Endodermal cell (in vitro differentiated cells): ENCODE measurements at regions not wholly inside any gene's neighbourhood (a gene's known extent, or its start where the extent isn't known, plus 50 kb on each side); places are given as distances from the start of the nearest gene placed in this dataset.

ENCODE experiments used
- DNase-seq: peaks from one replicate; pipeline ENCODE4 v3.0.0-alpha.2; 2017
- H3K27ac ChIP-seq: 2 replicates; pipeline ENCODE4 v1.5.1; 2013; ENCODE audit warnings: mild to moderate bottlenecking, low read depth, low read length, moderate library complexity
- H3K27me3 ChIP-seq: 2 replicates; pipeline ENCODE4 v1.6.1; 2013; ENCODE audit warnings: mild to moderate bottlenecking, low read length, moderate library complexity; ENCODE audit not compliant: insufficient read depth, control insufficient read depth, poor library complexity, severe bottlenecking
- H3K36me3 ChIP-seq: 2 replicates; pipeline ENCODE4 v1.7.0; 2013; ENCODE audit warnings: mild to moderate bottlenecking, low read length, moderate library complexity; ENCODE audit not compliant: control insufficient read depth, insufficient read depth
- H3K4me1 ChIP-seq: one replicate; pipeline ENCODE4 v1.7.0; 2013; ENCODE audit warnings: low read length; ENCODE audit not compliant: control insufficient read depth, insufficient read depth
- H3K4me3 ChIP-seq: 2 replicates; pipeline ENCODE4 v1.5.1; 2013; ENCODE audit warnings: mild to moderate bottlenecking, low read length, moderate library complexity
- H3K9ac ChIP-seq: 2 replicates; pipeline ENCODE4 v1.6.1; 2013; ENCODE audit warnings: mild to moderate bottlenecking, low read length, moderate library complexity; ENCODE audit not compliant: poor library complexity, severe bottlenecking; ENCODE audit errors: extremely low read depth
- H3K9me3 ChIP-seq: 2 replicates; pipeline ENCODE4 v1.6.1; 2013; ENCODE audit warnings: mild to moderate bottlenecking, low read length, moderate library complexity; ENCODE audit not compliant: control insufficient read depth
- H3K27ac Mint-ChIP-seq: 2 replicates; pipeline ENCODE4 v1.8.0; 2020; ENCODE audit warnings: mixed read lengths
- H3K27me3 Mint-ChIP-seq: 2 replicates; pipeline ENCODE4 v1.8.0; 2021; ENCODE audit warnings: mild to moderate bottlenecking, mixed read lengths; ENCODE audit not compliant: insufficient read depth
- H3K36me3 Mint-ChIP-seq: 2 replicates; pipeline ENCODE4 v1.8.0; 2020; ENCODE audit warnings: low read depth, mixed read lengths
- H3K4me1 Mint-ChIP-seq: 2 replicates; pipeline ENCODE4 v1.8.0; 2020; ENCODE audit warnings: mixed read lengths
- H3K4me3 Mint-ChIP-seq: 2 replicates; pipeline ENCODE4 v1.8.0; 2020; ENCODE audit warnings: mild to moderate bottlenecking, moderate library complexity, mixed read lengths
- H3K9me3 Mint-ChIP-seq: 2 replicates; pipeline ENCODE4 v1.8.0; 2020; ENCODE audit warnings: mild to moderate bottlenecking, mixed read lengths
- CTCF ChIP-seq: fragments of 200-600 bp; sonication (generic); conservative IDR thresholded peaks from 2 replicates; pipeline ENCODE4 v1.5.0; 2021; ENCODE audit warnings: antibody characterized with exemption, mild to moderate bottlenecking
- WGBS, 2 experiments: methylation state at CpG; one replicate each; pipeline versions ENCODE4 v1.1.5 to v1.1.7; 2013; ENCODE audit warnings: missing lambda C conversion rate in 2 of 2, mixed read lengths in 1 of 2; ENCODE audit not compliant: insufficient coverage in 1 of 2, insufficient read length in 1 of 2; 5-methylcytosine and 5-hydroxymethylcytosine counted together

- no peak for DNase-seq
These were observed 196.1 kb upstream of the PACRGL start for GRCh38 chr4:20504146-20504545.

DNA sequence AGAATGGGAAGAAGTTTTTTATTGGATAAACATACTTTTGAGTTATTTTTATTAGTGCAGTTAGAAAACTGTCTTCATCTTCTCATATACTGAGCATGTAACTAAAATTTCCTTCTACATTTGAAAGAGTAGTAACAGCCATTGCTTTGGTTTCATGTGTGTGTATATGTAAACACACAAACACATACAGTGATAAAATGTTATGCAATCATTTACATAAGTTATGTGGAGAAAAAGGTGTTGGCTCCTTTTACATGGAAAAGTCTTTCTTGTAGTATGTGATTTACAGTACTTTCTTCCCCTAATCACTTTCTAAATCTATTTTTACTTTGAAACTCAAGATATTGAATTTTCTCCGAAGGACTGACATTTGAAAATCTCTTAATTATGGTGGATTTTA is 194.3 kb upstream of the PACRGL start:
- WGBS, 2 experiments, result 100% methylated on average over 1 of the region's 1 CpG; no CpG with 5 or more reads in 1 of the 2 experiments
- no peak overlapping the region for H3K4me3 ChIP-seq
- H3K27me3 ChIP-seq, result no peaks in the 10 kb centered on the region
- no peaks in the 10 kb centered on the region for H3K4me1 ChIP-seq
- no peak for DNase-seq
- TF ChIP-seq CTCF, result no peak
- no peaks in the 10 kb centered on the region for H3K9me3 Mint-ChIP-seq
- H3K9ac ChIP-seq, result no peak overlapping the region
- H3K27me3 Mint-ChIP-seq, result no peaks in the 10 kb centered on the region
- H3K36me3 ChIP-seq, result no peaks in the 10 kb centered on the region
- H3K27ac Mint-ChIP-seq, result no peak overlapping the region
- no peaks in the 10 kb centered on the region for H3K36me3 Mint-ChIP-seq
- no peaks in the 10 kb centered on the region for H3K9me3 ChIP-seq
- no peaks in the 10 kb centered on the region for H3K4me1 Mint-ChIP-seq
- H3K27ac ChIP-seq, result no peak overlapping the region
- H3K4me3 Mint-ChIP-seq, result no peak overlapping the region

More at GRCh38 chr4:20504146-20504545, 196.1 kb upstream of the PACRGL start:
- Mint-ChIP-seq H3K36me3 (no peaks in the 10 kb centered on the region), H3K27ac (no peak overlapping the region), H3K4me3 (no peak overlapping the region), H3K9me3 (no peaks in the 10 kb centered on the region), H3K27me3 (no peaks in the 10 kb centered on the region), H3K4me1 (no peaks in the 10 kb centered on the region)
- H3K36me3 ChIP-seq, result no peaks in the 10 kb centered on the region
- no peak for TF ChIP-seq CTCF
- H3K4me3 ChIP-seq, result no peak overlapping the region
- no peaks in the 10 kb centered on the region for H3K9me3 ChIP-seq
- no peak overlapping the region for H3K27ac ChIP-seq
- H3K27me3 ChIP-seq, result no peaks in the 10 kb centered on the region
- H3K9ac ChIP-seq, result no peak overlapping the region
- WGBS, 2 experiments, result 93 to 96% methylated on average over 3 of the region's 3 CpGs
- H3K4me1 ChIP-seq, result no peaks in the 10 kb centered on the region

GRCh38 chr4:20506827-20507226 is 193.4 kb upstream of the PACRGL start:
- Mint-ChIP-seq H3K36me3 (no peaks in the 10 kb centered on the region), H3K9me3 (no peaks in the 10 kb centered on the region), H3K27me3 (no peaks in the 10 kb centered on the region), H3K4me1 (no peaks in the 10 kb centered on the region), H3K4me3 (no peak overlapping the region), H3K27ac (no peak overlapping the region)
- Histone ChIP-seq H3K27ac (no peak overlapping the region), H3K36me3 (no peaks in the 10 kb centered on the region), H3K4me1 (no peaks in the 10 kb centered on the region), H3K9ac (no peak overlapping the region), H3K9me3 (no peaks in the 10 kb centered on the region), H3K4me3 (no peak overlapping the region), H3K27me3 (no peaks in the 10 kb centered on the region)
- no peak for DNase-seq
- 84 to 100% methylated on average over 1 to 2 of the region's 2 CpGs for WGBS, 2 experiments
- no peak for TF ChIP-seq CTCF
